ENCODE measurements at regions not wholly inside any gene's neighbourhood (a gene's known extent, or its start where the extent isn't known, plus 50 kb on each side); places are given as distances from the start of the nearest gene placed in this dataset.

GRCh38 chr1:72431810-72432209 is 149.5 kb upstream of the NEGR1 start:
- TF ChIP-seq, protein P1, sequence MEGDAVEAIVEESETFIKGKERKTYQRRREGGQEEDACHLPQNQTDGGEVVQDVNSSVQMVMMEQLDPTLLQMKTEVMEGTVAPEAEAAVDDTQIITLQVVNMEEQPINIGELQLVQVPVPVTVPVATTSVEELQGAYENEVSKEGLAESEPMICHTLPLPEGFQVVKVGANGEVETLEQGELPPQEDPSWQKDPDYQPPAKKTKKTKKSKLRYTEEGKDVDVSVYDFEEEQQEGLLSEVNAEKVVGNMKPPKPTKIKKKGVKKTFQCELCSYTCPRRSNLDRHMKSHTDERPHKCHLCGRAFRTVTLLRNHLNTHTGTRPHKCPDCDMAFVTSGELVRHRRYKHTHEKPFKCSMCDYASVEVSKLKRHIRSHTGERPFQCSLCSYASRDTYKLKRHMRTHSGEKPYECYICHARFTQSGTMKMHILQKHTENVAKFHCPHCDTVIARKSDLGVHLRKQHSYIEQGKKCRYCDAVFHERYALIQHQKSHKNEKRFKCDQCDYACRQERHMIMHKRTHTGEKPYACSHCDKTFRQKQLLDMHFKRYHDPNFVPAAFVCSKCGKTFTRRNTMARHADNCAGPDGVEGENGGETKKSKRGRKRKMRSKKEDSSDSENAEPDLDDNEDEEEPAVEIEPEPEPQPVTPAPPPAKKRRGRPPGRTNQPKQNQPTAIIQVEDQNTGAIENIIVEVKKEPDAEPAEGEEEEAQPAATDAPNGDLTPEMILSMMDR (conservative IDR thresholded peaks at IDR 0.05; ENCODE audit: low read depth in 2 of 2) = no peak
- no peak for TF ChIP-seq EZH2 (IDR thresholded peaks at IDR 0.05; ENCODE audit: low read depth, unreplicated experiment)

Measured in GM23338 (cell line).